NOMO-1 treated with DMSO at 0.1 percent for 48 hours (cell line): ENCODE measurements at regions not wholly inside any gene's neighbourhood (a gene's known extent, or its start where the extent isn't known, plus 50 kb on each side); places are given as distances from the start of the nearest gene placed in this dataset.
A peak's percentile ranks its signal among the peaks of the same experiment; 100 is the strongest.

ENCODE experiments used
- DNase-seq: peaks from one replicate; lab custom pipeline; 2025; ENCODE audit not compliant: unreplicated experiment; lab: John Stamatoyannopoulos, UW

- DNase-seq: no peak
These were observed 692.1 kb downstream of the DNAJB9 start for GRCh38 chr7:109261781-109262180.

DNA sequence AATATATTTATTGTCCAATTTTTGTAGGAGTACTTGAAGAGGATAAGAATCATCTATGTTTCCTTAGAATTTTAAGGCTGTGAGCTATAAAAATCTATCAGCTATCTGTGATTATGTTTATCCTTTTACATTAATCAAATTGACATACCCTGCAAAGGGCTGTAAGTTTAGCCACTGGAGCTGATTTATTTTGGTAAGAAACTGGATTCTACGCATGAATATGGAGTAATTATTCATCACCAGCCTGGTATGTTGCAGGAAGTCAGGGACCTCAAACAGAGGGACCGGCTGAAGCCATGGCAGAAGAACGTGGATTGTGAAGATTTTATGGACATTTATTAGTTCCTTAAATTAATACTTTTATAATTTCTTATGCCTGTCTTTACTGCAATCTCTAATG is 696.9 kb downstream of the DNAJB9 start:
- no peak for DNase-seq

GRCh38 chr7:109276348-109276747 is 706.7 kb downstream of the DNAJB9 start:
- no peak for DNase-seq

GRCh38 chr7:109282726-109283125 is 713.1 kb downstream of the DNAJB9 start:
- DNase-seq: no peak

- no peak for DNase-seq
These were observed 715.3 kb downstream of the DNAJB9 start for GRCh38 chr7:109284943-109285342.

DNA sequence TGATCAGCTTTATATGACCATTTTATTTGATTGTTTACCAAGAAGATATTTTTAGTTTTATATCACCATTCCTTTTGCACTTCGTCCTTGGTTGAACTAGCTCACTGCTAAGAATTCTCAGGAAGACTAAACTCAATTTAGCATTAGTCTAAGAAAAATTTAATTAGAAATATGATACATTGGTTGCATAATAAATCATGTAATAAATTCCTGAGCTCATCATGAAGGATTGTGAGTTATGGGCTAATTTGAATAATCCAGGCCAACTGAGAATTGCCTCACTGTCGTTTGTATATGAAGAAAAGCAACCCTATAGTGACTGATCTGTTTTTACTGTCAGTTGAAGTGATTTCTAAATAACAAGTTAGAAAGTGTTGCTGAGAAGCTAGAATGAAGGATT is 725.5 kb downstream of the DNAJB9 start:
- no peak for DNase-seq

DNA sequence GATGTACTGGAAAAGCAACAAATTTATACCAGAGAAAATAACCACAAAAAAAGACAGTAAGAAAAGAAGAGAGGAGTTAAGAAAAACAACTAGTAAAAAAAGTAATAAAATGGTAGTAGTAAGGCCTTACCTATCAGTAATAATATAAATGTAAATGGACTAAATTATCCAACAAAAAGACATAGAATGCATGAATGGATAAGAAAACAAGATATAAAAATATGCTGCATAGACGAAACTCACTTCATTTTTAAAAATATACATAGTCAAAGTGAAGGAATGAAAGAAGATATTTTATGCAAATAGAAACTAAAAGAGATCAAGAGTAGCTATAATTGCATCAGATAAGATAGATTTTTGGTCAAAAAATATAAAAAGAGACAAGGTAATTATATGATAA is 739.1 kb downstream of the DNAJB9 start:
- no peak for DNase-seq

GRCh38 chr7:109309790-109310189 is 740.1 kb downstream of the DNAJB9 start:
- no peak for DNase-seq

DNA sequence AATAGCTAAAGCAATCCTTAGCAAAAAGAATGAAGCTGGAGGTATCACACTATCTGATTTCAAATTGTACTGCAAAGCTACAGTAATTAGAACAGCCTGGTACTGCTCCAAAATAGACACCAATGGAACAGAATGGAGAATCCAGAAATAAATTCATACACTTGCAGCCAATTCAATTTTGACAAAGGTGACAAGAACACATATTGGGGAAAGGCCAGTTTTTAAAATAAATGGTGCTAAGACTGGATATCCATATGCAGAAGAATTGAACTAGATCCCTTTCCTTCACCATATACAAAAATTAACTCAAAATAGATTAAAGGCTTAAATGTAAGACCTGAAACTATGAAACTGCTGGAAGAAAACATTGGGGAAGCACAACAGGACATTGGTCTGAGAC is 748.5 kb downstream of the DNAJB9 start:
- no peak for DNase-seq

DNA sequence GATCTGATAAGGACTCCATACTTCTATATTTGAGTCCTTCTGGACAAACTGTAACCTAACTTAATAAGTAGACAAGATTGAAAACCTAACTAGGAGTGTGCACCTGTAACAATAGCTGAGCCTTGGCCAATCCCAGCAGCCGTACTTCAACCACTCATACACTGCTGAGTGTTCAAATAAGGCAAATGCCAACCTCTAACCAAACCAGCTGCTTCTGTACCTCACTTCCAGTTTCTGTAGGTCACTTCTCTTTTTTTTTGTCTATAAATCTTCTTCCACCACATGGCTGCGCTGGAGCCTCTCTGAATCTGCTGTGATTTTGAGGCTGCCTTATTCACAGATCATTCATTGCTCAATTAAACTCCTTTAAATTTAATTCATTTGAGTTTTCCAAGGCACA is 753.2 kb downstream of the DNAJB9 start:
- DNase-seq: peak; percentile 0

GRCh38 chr7:109331423-109331822 is 761.7 kb downstream of the DNAJB9 start:
- DNase-seq: no peak

DNA sequence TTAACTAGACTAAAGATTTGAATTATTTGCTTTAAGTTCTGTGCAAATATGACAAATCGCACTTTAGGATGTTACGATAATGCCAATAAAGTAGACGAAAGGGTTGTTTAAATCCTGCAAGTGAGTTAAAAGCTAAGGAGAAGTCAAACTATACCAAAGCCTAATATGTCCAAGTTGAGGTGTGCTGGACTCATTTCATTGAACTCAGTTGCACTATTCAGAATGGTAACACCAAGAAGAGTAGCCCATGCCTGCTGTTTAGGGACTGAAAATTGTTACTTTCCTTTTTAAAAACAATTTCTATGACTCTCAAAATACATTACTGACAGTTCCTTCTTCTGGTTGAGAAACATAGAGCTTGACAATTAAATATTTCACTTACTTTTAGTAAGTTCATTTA is 766.3 kb downstream of the DNAJB9 start:
- no peak for DNase-seq

DNA sequence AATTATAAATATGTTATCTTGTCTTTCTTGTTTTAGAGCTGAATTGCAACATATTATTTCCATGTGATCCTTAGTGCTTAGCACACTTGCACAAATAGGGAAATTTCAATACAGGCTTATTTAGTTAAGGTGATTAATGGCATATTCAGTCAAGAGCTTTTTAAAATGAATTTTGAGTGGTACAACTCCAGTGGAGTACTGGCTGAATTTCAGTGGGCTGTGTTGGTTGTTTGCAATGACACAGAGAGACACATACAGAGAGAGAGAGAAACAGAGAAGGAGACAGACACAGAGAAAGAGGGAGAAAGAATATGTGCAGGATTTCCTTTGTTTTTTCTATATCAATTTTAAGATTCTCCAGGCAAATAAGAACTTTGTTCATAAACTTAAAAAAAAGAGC is 766.9 kb downstream of the DNAJB9 start:
- DNase-seq: no peak

GRCh38 chr7:109343678-109344077 is 774.0 kb downstream of the DNAJB9 start:
- DNase-seq: no peak

GRCh38 chr7:109351493-109351892 is 781.8 kb downstream of the DNAJB9 start:
- DNase-seq: no peak

GRCh38 chr7:109354000-109354399 is 784.3 kb downstream of the DNAJB9 start:
- DNase-seq: no peak

GRCh38 chr7:109354552-109354951 is 784.9 kb downstream of the DNAJB9 start:
- no peak for DNase-seq

DNA sequence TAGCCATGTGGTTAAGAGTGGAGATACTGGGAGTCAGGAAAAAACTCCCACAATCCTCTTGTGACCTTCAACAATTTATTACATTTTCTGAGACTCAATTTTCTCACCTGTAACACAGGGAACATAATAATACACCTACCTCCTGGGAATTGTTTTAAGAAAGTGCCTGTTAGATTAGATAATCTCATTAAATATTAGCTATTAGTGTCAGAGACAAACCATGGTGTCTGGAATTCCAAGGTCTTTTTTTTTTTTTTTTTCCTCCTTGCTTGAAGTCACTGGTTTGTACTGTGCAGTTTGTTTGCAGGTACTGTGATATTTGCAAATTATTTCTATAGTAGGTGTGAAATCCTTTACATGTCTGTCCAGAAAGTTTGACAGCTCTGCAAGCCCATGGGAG is 806.1 kb downstream of the DNAJB9 start:
- no peak for DNase-seq

- no peak for DNase-seq
These were observed 806.9 kb downstream of the DNAJB9 start for GRCh38 chr7:109376576-109376975.

GRCh38 chr7:109377076-109377884 is 807.6 kb downstream of the DNAJB9 start:
- no peak for DNase-seq

DNA sequence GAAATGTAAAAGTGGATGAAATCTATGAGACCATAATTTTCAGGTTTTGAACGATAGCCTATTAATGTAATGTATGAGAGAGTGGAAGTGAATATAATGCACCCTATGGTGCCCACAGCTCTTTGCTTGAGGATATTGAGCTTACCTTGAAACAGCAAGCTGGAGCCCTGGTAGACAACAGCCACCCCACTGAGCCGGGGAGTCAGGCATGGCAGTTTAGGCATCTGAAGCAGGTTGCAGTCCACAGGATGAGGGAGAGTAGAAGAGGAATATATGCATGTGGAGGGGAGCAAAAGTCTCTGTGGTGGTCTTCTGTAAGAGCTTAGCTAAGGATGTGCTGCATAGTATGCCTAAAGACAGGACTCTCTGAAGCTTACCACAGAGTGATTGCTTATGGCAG is 817.3 kb downstream of the DNAJB9 start:
- no peak for DNase-seq

- DNase-seq: no peak
These were observed 817.9 kb downstream of the DNAJB9 start for GRCh38 chr7:109387530-109387929.

GRCh38 chr7:109391240-109391639 is 821.6 kb downstream of the DNAJB9 start:
- DNase-seq: no peak
